H9 (cell line): ENCODE measurements at regions not wholly inside any gene's neighbourhood (a gene's known extent, or its start where the extent isn't known, plus 50 kb on each side); places are given as distances from the start of the nearest gene placed in this dataset.

Experiments
- DNase-seq: peaks from one replicate; pipeline ENCODE4 v3.0.0-alpha.2; 2017
- H2AFZ ChIP-seq: one replicate; pipeline ENCODE4 v1.6.1; 2013; ENCODE audit warnings: mild to moderate bottlenecking, low read length, control low read depth, moderate library complexity
- H2AK5ac ChIP-seq: 2 replicates; pipeline ENCODE4 v1.6.1; 2013; ENCODE audit warnings: low read length, control low read depth, mixed read lengths; ENCODE audit not compliant: insufficient read length
- H2BK120ac ChIP-seq: one replicate; pipeline ENCODE4 v1.6.1; 2013; ENCODE audit warnings: low read depth, mild to moderate bottlenecking, low read length, control low read depth, inconsistent platforms; ENCODE audit not compliant: poor library complexity, severe bottlenecking
- H2BK12ac ChIP-seq: 2 replicates; pipeline ENCODE4 v1.6.1; 2013; ENCODE audit warnings: low read length, control low read depth, mixed read lengths, low read depth; ENCODE audit not compliant: insufficient read length
- H2BK15ac ChIP-seq: 2 replicates; pipeline ENCODE4 v1.6.1; 2013; ENCODE audit warnings: low read depth, low read length, control low read depth
- H2BK20ac ChIP-seq: one replicate; pipeline ENCODE4 v1.6.1; 2013; ENCODE audit warnings: low read depth, mild to moderate bottlenecking, low read length, control low read depth, inconsistent platforms; ENCODE audit not compliant: poor library complexity, severe bottlenecking
- H2BK5ac ChIP-seq: 2 replicates; pipeline ENCODE4 v1.6.1; 2013; ENCODE audit warnings: low read length, control low read depth, mixed read lengths; ENCODE audit not compliant: insufficient read length
- H3K14ac ChIP-seq: 2 replicates; pipeline ENCODE4 v1.6.1; 2013; ENCODE audit warnings: low read length, control low read depth; ENCODE audit not compliant: insufficient read depth
- H3K18ac ChIP-seq: 2 replicates; pipeline ENCODE4 v1.6.1; 2013; ENCODE audit warnings: low read depth, mild to moderate bottlenecking, mixed read lengths, low read length, control low read depth; ENCODE audit not compliant: insufficient read length
- H3K23ac ChIP-seq: 2 replicates; pipeline ENCODE4 v1.6.1; 2013; ENCODE audit warnings: low read length, control low read depth, mixed read lengths, low read depth; ENCODE audit not compliant: insufficient read length
- H3K23me2 ChIP-seq: 2 replicates; pipeline ENCODE4 v1.6.1; 2013; ENCODE audit warnings: low read depth, mild to moderate bottlenecking, mixed read lengths, low read length, control low read depth; ENCODE audit not compliant: insufficient read length, poor library complexity, severe bottlenecking
- H3K27ac ChIP-seq: 2 replicates; pipeline ENCODE4 v1.5.1; 2013; ENCODE audit warnings: low read length, control low read depth, mixed read lengths, low read depth; ENCODE audit not compliant: insufficient read length
- H3K27me3 ChIP-seq: 2 replicates; pipeline ENCODE4 v1.6.1; 2013; ENCODE audit warnings: low read length, control low read depth, inconsistent platforms; ENCODE audit not compliant: insufficient read depth
- H3K4ac ChIP-seq: 2 replicates; pipeline ENCODE4 v1.6.1; 2013; ENCODE audit warnings: low read depth, mild to moderate bottlenecking, control low read depth, inconsistent platforms, low read length, moderate library complexity
- H3K4me1 ChIP-seq: 2 replicates; pipeline ENCODE4 v1.6.1; 2013; ENCODE audit warnings: low read length, control low read depth, inconsistent platforms; ENCODE audit not compliant: insufficient read depth
- H3K4me2 ChIP-seq: 2 replicates; pipeline ENCODE4 v1.6.1; 2013; ENCODE audit warnings: low read length, control low read depth, mixed read lengths; ENCODE audit not compliant: insufficient read length, insufficient read depth
- H3K56ac ChIP-seq: 2 replicates; pipeline ENCODE4 v1.6.1; 2013; ENCODE audit warnings: low read depth, mild to moderate bottlenecking, mixed read lengths, low read length, control low read depth; ENCODE audit not compliant: insufficient read length
- H3K79me1 ChIP-seq: 2 replicates; pipeline ENCODE4 v1.6.1; 2013; ENCODE audit warnings: low read depth, mild to moderate bottlenecking, moderate library complexity, low read length, control low read depth, inconsistent platforms; ENCODE audit not compliant: insufficient read depth, poor library complexity, severe bottlenecking
- H3K79me2 ChIP-seq: 2 replicates; pipeline ENCODE4 v1.6.1; 2013; ENCODE audit warnings: low read length, control low read depth, inconsistent platforms; ENCODE audit not compliant: insufficient read depth
- H3K9ac ChIP-seq: 2 replicates; pipeline ENCODE4 v1.6.1; 2013; ENCODE audit warnings: low read length, control low read depth, mixed read lengths; ENCODE audit not compliant: insufficient read length; ENCODE audit errors: extremely low read depth
- H3K9me3 ChIP-seq: one replicate; pipeline ENCODE4 v1.6.1; 2013; ENCODE audit warnings: low read depth, low read length, inconsistent platforms; ENCODE audit not compliant: control insufficient read depth
- H3T11ph ChIP-seq: one replicate; pipeline ENCODE4 v1.6.1; 2013; ENCODE audit warnings: mild to moderate bottlenecking, low read length, control low read depth, inconsistent platforms
- H4K20me1 ChIP-seq: one replicate; pipeline ENCODE4 v1.6.1; 2013; ENCODE audit not compliant: control insufficient read depth, insufficient read length, insufficient read depth
- H4K5ac ChIP-seq: 2 replicates; pipeline ENCODE4 v1.6.1; 2013; ENCODE audit warnings: low read depth, mild to moderate bottlenecking, mixed read lengths, low read length, control low read depth; ENCODE audit not compliant: insufficient read length
- H4K8ac ChIP-seq: replicated peaks from 2 replicates; pipeline ENCODE4 v1.6.1; 2013; ENCODE audit warnings: low read length, control low read depth, mixed read lengths, low read depth; ENCODE audit not compliant: insufficient read length
- H4K91ac ChIP-seq: 2 replicates; pipeline ENCODE4 v1.6.1; 2013; ENCODE audit warnings: low read depth, mild to moderate bottlenecking, moderate library complexity, mixed read lengths, low read length, control low read depth; ENCODE audit not compliant: insufficient read length
- H3K27ac Mint-ChIP-seq, 3 experiments: 2 replicates in 2 of 3; 3 replicates in 1 of 3; pipeline ENCODE4 v1.8.0; 2020 to 2021; ENCODE audit warnings: mixed read lengths in 3 of 3, mild to moderate bottlenecking in 1 of 3, moderate library complexity in 1 of 3
- H3K27me3 Mint-ChIP-seq: 2 replicates; pipeline ENCODE4 v1.8.0; 2021; ENCODE audit warnings: low read depth, mild to moderate bottlenecking, moderate library complexity, mixed read lengths
- H3K36me3 Mint-ChIP-seq, 3 experiments: 2 replicates in 2 of 3; 3 replicates in 1 of 3; pipeline ENCODE4 v1.8.0; 2020 to 2021; ENCODE audit warnings: low read depth in 3 of 3, mixed read lengths in 3 of 3; ENCODE audit not compliant: insufficient read depth in 1 of 3
- H3K4me1 Mint-ChIP-seq, 2 experiments: 2 replicates each; pipeline ENCODE4 v1.8.0; 2020; ENCODE audit warnings: mixed read lengths in 2 of 2
- H3K4me3 Mint-ChIP-seq, 2 experiments: 2 replicates in 1 of 2; 3 replicates in 1 of 2; pipeline ENCODE4 v1.8.0; 2020 to 2021; ENCODE audit warnings: mild to moderate bottlenecking in 2 of 2, mixed read lengths in 2 of 2, moderate library complexity in 1 of 2
- H3K9me3 Mint-ChIP-seq, 2 experiments: 2 replicates in 1 of 2; 3 replicates in 1 of 2; pipeline ENCODE4 v1.8.0; 2020; ENCODE audit warnings: mild to moderate bottlenecking in 2 of 2, mixed read lengths in 2 of 2, moderate library complexity in 1 of 2
- CTCF ChIP-seq: fragments of 200-600 bp; sonication (generic); conservative IDR thresholded peaks from 3 replicates; pipeline ENCODE4 v1.8.0; 2021; ENCODE audit warnings: antibody characterized with exemption, mild to moderate bottlenecking
- WGBS: extraction: QIAGEN DNeasy Blood & Tissue Kit; methylation state at CpG from one replicate; pipeline ENCODE4 v1.1.7; 2013; ENCODE audit warnings: missing lambda C conversion rate, low lambda C conversion rate, mixed read lengths; ENCODE audit not compliant: insufficient read length; ENCODE audit errors: extremely low coverage; 5-methylcytosine and 5-hydroxymethylcytosine counted together

DNA sequence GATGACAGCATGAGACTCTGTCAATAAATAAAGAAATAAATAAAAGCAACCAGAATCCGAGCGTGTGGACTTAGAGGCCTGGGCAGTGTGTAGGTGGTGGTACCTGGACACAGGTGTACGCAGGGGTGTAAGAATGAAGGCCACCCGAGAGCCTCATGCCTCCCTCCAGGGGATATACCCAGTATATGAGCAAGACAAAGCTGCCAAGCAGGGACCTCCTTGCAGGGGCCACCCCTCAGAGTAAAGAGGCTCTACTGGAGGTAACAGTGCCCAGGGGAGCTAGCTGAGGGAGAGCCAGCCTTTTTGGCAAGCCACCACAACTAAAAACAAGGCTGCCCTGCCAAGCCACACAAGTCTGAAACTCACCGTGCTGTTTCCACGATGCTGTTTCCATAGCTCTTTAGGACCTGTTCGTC is 179.2 kb upstream of the RAB4A start:
- Histone ChIP-seq H3K9me3 (no peaks in the 10 kb centered on the region), H3K18ac (peak overlapping the region; percentile 33), H2BK12ac (no peak overlapping the region), H3K56ac (no peak overlapping the region), H3K4me1 (peaks cover 19% of the 10 kb centered on the region; the same call in 1 of the 2 replicates), H2BK120ac (no peak overlapping the region), H4K20me1 (no peaks in the 10 kb centered on the region), H3T11ph (no peak overlapping the region), H3K23me2 (no peaks in the 10 kb centered on the region), H3K9ac (no peak overlapping the region), H3K4me2 (peak overlapping the region; percentile 1), H2BK20ac (no peak overlapping the region), H4K91ac (no peak overlapping the region), H4K5ac (no peak overlapping the region), H2AK5ac (no peak overlapping the region), H3K79me2 (no peaks in the 10 kb centered on the region), H3K23ac (no peak overlapping the region), H3K27ac (peak overlapping the region; percentile 89), H2AFZ (no peak overlapping the region), H2BK5ac (no peak overlapping the region), H2BK15ac (no peak overlapping the region), H4K8ac (no peak overlapping the region), H3K4ac (no peak overlapping the region; the same call in 1 of the 2 replicates), H3K79me1 (no peaks in the 10 kb centered on the region), H3K27me3 (no peaks in the 10 kb centered on the region), H3K14ac (peak overlapping the region; percentile 38; the same call in 1 of the 2 replicates)
- DNase-seq = no peak
- H3K27ac Mint-ChIP-seq = peak overlapping the region; percentile 96 to 99 (median 98); a peak in 6 of 7 replicates
- no peak for TF ChIP-seq CTCF
- H3K36me3 Mint-ChIP-seq = peaks cover 0 to 12% (median 2%) of the 10 kb centered on the region in 3 experiments; a peak in 4 of 7 replicates
- no peaks in the 10 kb centered on the region for H3K27me3 Mint-ChIP-seq
- peaks cover 64 to 75% of the 10 kb centered on the region in 2 experiments for H3K4me1 Mint-ChIP-seq
- WGBS = no CpG with 5 or more reads among the region's 7 CpGs
- peaks cover 6% of the 10 kb centered on the region in 2 experiments for H3K9me3 Mint-ChIP-seq
- 0 out of 5 replicates have a peak overlapping the region, but pooled peaks of 1 of the 2 experiments have one; percentile 32 for H3K4me3 Mint-ChIP-seq
